Right atrium auricular region (tissue), 2 donors: ENCODE measurements at regions not wholly inside any gene's neighbourhood (a gene's known extent, or its start where the extent isn't known, plus 50 kb on each side); places are given as distances from the start of the nearest gene placed in this dataset.

Experiments
- DNase-seq: peaks from one replicate; pipeline ENCODE4 v3.0.0-alpha.2; 2019; ENCODE audit warnings: low spot score
- H3K27ac ChIP-seq, 2 donors: fragments of 200-600 bp; sonication (generic); 1 replicate in 1 of 2; 2 replicates in 1 of 2; pipeline ENCODE4 v1.5.1; 2016 to 2019
- H3K27me3 ChIP-seq, 2 donors: fragments of 200-600 bp; sonication (generic); one replicate each; pipeline versions ENCODE4 v1.5.1 to v1.6.0; 2017 to 2019
- H3K36me3 ChIP-seq: fragments of 200-600 bp; sonication (generic); one replicate; pipeline ENCODE4 v1.5.1; 2016
- H3K4me1 ChIP-seq, 2 donors: fragments of 200-600 bp; sonication (generic); one replicate each; pipeline versions ENCODE4 v1.5.1 to v1.6.0; 2017 to 2019
- H3K4me3 ChIP-seq, 2 donors: fragments of 200-600 bp; sonication (generic); 1 replicate in 1 of 2; 2 replicates in 1 of 2; pipeline ENCODE4 v1.5.1; 2017 to 2019; ENCODE audit warnings: mild to moderate bottlenecking in 1 of 2, moderate library complexity in 1 of 2
- H3K9me3 ChIP-seq, 2 donors: fragments of 200-600 bp; sonication (generic); one replicate each; pipeline ENCODE4 v1.5.1; 2019
- TF ChIP-seq, protein P1 (sequence below), 2 donors: fragments of 200-600 bp; sonication (generic); IDR thresholded peaks; one replicate each; pipeline ENCODE4 v1.5.1; 2019; ENCODE audit warnings: antibody characterized with exemption in 2 of 2

GRCh38 chr21:38186661-38187270 lies 70.0 kb upstream of the KCNJ15 start:
- H3K36me3 ChIP-seq = no peaks in the 10 kb centered on the region
- H3K4me1 ChIP-seq = no peaks in the 10 kb centered on the region
- no peak overlapping the region for H3K4me3 ChIP-seq
- peaks cover 0 to 13% of the 10 kb centered on the region in 2 donors for H3K9me3 ChIP-seq
- TF ChIP-seq, protein P1, sequence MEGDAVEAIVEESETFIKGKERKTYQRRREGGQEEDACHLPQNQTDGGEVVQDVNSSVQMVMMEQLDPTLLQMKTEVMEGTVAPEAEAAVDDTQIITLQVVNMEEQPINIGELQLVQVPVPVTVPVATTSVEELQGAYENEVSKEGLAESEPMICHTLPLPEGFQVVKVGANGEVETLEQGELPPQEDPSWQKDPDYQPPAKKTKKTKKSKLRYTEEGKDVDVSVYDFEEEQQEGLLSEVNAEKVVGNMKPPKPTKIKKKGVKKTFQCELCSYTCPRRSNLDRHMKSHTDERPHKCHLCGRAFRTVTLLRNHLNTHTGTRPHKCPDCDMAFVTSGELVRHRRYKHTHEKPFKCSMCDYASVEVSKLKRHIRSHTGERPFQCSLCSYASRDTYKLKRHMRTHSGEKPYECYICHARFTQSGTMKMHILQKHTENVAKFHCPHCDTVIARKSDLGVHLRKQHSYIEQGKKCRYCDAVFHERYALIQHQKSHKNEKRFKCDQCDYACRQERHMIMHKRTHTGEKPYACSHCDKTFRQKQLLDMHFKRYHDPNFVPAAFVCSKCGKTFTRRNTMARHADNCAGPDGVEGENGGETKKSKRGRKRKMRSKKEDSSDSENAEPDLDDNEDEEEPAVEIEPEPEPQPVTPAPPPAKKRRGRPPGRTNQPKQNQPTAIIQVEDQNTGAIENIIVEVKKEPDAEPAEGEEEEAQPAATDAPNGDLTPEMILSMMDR (IDR thresholded peaks at IDR 0.05) = no peak
- DNase-seq = no peak
- H3K27ac ChIP-seq = no peak overlapping the region
- H3K27me3 ChIP-seq = no peaks in the 10 kb centered on the region

- DNase-seq = no peak
- TF ChIP-seq, protein P1 (IDR thresholded peaks at IDR 0.05) = no peak
These were observed 68.8 kb upstream of the KCNJ15 start for GRCh38 chr21:38188037-38188436.

GRCh38 chr21:38196036-38196435 lies 60.8 kb upstream of the KCNJ15 start:
- DNase-seq = no peak
- Histone ChIP-seq H3K9me3 (peaks cover 0 to 11% of the 10 kb centered on the region in 2 donors), H3K27me3 (no peaks in the 10 kb centered on the region), H3K36me3 (no peaks in the 10 kb centered on the region), H3K4me3 (no peak overlapping the region), H3K27ac (no peak overlapping the region), H3K4me1 (no peaks in the 10 kb centered on the region)
- TF ChIP-seq, protein P1 (IDR thresholded peaks at IDR 0.05) = no peak

More at GRCh38 chr21:38188037-38188436, 68.8 kb upstream of the KCNJ15 start:
- Histone ChIP-seq H3K4me1 (no peaks in the 10 kb centered on the region), H3K9me3 (peaks cover 0 to 13% of the 10 kb centered on the region in 2 donors), H3K36me3 (no peaks in the 10 kb centered on the region), H3K27ac (no peak overlapping the region), H3K4me3 (no peak overlapping the region), H3K27me3 (no peaks in the 10 kb centered on the region)

GRCh38 chr21:38202811-38203210 lies 54.0 kb upstream of the KCNJ15 start:
- Histone ChIP-seq H3K4me3 (no peak overlapping the region), H3K4me1 (no peaks in the 10 kb centered on the region), H3K27me3 (no peaks in the 10 kb centered on the region), H3K27ac (no peak overlapping the region), H3K9me3 (no peaks in the 10 kb centered on the region), H3K36me3 (no peaks in the 10 kb centered on the region)
- no peak for DNase-seq
- TF ChIP-seq, protein P1 (IDR thresholded peaks at IDR 0.05) = no peak

DNA sequence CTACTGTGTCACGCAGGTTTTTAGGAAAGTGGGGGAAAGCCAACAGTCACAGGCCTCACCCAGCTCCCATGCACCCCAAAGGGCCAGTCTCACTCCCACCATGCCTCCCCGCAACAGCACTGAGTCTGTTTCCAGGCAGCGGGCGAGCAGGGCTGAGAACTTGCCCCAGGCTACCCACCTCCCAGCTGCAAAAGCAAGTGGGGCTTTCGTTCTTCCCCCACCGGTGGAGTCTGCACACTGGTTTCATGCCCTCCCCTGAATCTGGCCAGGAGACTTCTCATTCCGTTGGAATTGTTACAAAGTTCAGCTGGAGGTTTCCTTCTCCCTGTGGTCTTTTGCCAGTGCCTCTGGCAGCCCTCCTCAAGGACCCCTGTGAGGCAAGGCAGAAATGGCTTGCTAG lies 53.6 kb upstream of the KCNJ15 start:
- Histone ChIP-seq H3K27ac (no peak overlapping the region), H3K4me3 (no peak overlapping the region), H3K4me1 (no peaks in the 10 kb centered on the region), H3K9me3 (no peaks in the 10 kb centered on the region), H3K36me3 (no peaks in the 10 kb centered on the region), H3K27me3 (no peaks in the 10 kb centered on the region)
- no peak for DNase-seq
- TF ChIP-seq, protein P1 (IDR thresholded peaks at IDR 0.05) = no peak

DNA sequence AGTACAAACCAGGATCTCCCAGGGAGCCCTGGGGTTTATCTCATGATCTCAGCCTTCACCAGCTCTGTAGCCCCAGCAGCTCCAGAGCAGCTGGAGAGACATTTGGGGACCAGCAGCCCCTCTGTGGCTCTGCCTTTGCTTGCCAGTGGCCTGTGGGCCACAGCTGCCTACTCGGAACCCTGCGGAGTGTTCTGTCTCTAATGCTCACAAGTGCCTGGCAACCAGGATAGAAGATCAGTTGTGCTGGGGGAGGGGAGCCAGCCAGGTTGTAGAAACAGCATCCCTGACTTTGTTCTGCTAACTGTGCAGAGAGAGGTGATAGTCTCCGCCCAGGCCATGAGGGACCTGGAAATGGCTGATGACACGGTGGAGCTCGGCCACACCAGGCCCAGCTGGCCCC lies 50.9 kb upstream of the KCNJ15 start:
- H3K27ac ChIP-seq = no peak overlapping the region
- no peaks in the 10 kb centered on the region for H3K27me3 ChIP-seq
- H3K4me1 ChIP-seq = no peaks in the 10 kb centered on the region
- TF ChIP-seq, protein P1 (IDR thresholded peaks at IDR 0.05) = no peak
- no peak for DNase-seq
- H3K36me3 ChIP-seq = no peaks in the 10 kb centered on the region
- H3K4me3 ChIP-seq = no peak overlapping the region
- H3K9me3 ChIP-seq = peaks cover 4 to 19% of the 10 kb centered on the region in 2 donors
